GM23338 (cell line): ENCODE measurements at regions not wholly inside any gene's neighbourhood (a gene's known extent, or its start where the extent isn't known, plus 50 kb on each side); places are given as distances from the start of the nearest gene placed in this dataset.

Source experiments
- CREB1 ChIP-seq: fragments of 250-450 bp; sonication (Bioruptor Pico); IDR thresholded peaks from 2 replicates; pipeline ENCODE4 v1.5.0; 2020; ENCODE audit warnings: low read depth, mild to moderate bottlenecking, moderate library complexity
- ETS1 ChIP-seq: IDR thresholded peaks from 2 replicates; pipeline ENCODE4 v1.6.1; 2016; ENCODE audit warnings: antibody characterized with exemption
- EZH2 ChIP-seq: fragments of 200-600 bp; sonication (generic); IDR thresholded peaks from one replicate; pipeline ENCODE4 v1.8.0; 2017; ENCODE audit warnings: antibody characterized with exemption, mild to moderate bottlenecking, low read depth; ENCODE audit not compliant: unreplicated experiment
- EZH2phosphoT487 ChIP-seq: fragments of 200-600 bp; sonication (generic); IDR thresholded peaks from one replicate; pipeline ENCODE4 v1.8.1; 2018; ENCODE audit warnings: antibody characterized with exemption; ENCODE audit not compliant: unreplicated experiment
- JUNB ChIP-seq: IDR thresholded peaks from one replicate; pipeline ENCODE4 v1.6.1; 2016; ENCODE audit warnings: antibody characterized with exemption; ENCODE audit not compliant: unreplicated experiment
- NANOG ChIP-seq: IDR thresholded peaks from 2 replicates; pipeline ENCODE4 v1.6.1; 2016; ENCODE audit warnings: antibody characterized with exemption, borderline replicate concordance
- POLR2AphosphoS5 ChIP-seq: IDR thresholded peaks from 2 replicates; pipeline ENCODE4 v1.6.1; 2016; ENCODE audit warnings: antibody characterized with exemption, low read depth
- STAT1 ChIP-seq: IDR thresholded peaks from one replicate; pipeline ENCODE4 v1.6.1; 2016; ENCODE audit warnings: antibody characterized with exemption; ENCODE audit not compliant: unreplicated experiment
- ZNF114 ChIP-seq: fragments of 250-450 bp; sonication (Bioruptor Pico); IDR thresholded peaks from 2 replicates; pipeline ENCODE4 v1.5.0; 2020; ENCODE audit warnings: mild to moderate bottlenecking, moderate library complexity
- ZNF331 ChIP-seq: fragments of 250-450 bp; sonication (Bioruptor Pico); IDR thresholded peaks from 2 replicates; pipeline ENCODE4 v1.5.0; 2020; ENCODE audit warnings: low read depth, mild to moderate bottlenecking, moderate library complexity
- ZNF462 ChIP-seq: fragments of 250-450 bp; sonication (Bioruptor Pico); IDR thresholded peaks from 2 replicates; pipeline ENCODE4 v1.5.0; 2020; ENCODE audit warnings: mild to moderate bottlenecking, moderate library complexity
- TF ChIP-seq, protein P1 (sequence below), 2 experiments: fragments of 200-600 bp in 1 of 2; sonication (generic) in 1 of 2; conservative IDR thresholded peaks; 2 replicates each; pipeline versions ENCODE4 v1.5.1 to v1.6.1; 2016 to 2017; ENCODE audit warnings: antibody characterized with exemption in 2 of 2, low read depth in 2 of 2, mild to moderate bottlenecking in 2 of 2, moderate library complexity in 1 of 2
- TF ChIP-seq, protein P2 (sequence below): IDR thresholded peaks from one replicate; pipeline ENCODE4 v1.6.1; 2018; ENCODE audit warnings: antibody characterized with exemption; ENCODE audit not compliant: unreplicated experiment

DNA sequence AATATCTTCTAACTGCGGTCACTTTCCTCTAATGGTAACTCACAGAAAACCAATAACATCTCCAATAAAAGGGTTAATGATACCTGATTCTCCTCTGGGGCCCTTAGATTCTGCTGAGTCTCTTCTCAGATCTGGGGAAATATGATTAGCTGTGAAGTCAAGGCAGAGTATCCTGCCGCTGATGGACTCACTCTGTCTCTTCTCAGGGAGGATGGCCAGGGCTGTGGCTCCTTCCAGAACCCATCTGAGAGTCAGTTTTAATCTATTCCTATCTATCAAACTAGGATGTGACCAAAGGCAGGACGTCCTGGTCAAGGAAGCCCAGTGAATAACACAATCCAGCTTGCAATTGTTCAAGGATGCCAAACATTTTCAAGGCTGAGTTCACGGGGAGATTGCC is 109.8 kb downstream of the SLC10A2 start:
- TF ChIP-seq ETS1 (no peak), POLR2AphosphoS5 (no peak), CREB1 (CRISPR knock-in tag) (no peak), EZH2 (no peak), EZH2phosphoT487 (no peak), STAT1 (no peak), JUNB (no peak), ZNF114 (CRISPR knock-in tag) (no peak), NANOG (no peak), ZNF462 (CRISPR knock-in tag) (no peak), ZNF331 (CRISPR knock-in tag) (no peak)
- TF ChIP-seq, protein P1, sequence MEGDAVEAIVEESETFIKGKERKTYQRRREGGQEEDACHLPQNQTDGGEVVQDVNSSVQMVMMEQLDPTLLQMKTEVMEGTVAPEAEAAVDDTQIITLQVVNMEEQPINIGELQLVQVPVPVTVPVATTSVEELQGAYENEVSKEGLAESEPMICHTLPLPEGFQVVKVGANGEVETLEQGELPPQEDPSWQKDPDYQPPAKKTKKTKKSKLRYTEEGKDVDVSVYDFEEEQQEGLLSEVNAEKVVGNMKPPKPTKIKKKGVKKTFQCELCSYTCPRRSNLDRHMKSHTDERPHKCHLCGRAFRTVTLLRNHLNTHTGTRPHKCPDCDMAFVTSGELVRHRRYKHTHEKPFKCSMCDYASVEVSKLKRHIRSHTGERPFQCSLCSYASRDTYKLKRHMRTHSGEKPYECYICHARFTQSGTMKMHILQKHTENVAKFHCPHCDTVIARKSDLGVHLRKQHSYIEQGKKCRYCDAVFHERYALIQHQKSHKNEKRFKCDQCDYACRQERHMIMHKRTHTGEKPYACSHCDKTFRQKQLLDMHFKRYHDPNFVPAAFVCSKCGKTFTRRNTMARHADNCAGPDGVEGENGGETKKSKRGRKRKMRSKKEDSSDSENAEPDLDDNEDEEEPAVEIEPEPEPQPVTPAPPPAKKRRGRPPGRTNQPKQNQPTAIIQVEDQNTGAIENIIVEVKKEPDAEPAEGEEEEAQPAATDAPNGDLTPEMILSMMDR (conservative IDR thresholded peaks at IDR 0.05; ENCODE audit: low read depth in 2 of 2): no peak
- TF ChIP-seq, protein P2, sequence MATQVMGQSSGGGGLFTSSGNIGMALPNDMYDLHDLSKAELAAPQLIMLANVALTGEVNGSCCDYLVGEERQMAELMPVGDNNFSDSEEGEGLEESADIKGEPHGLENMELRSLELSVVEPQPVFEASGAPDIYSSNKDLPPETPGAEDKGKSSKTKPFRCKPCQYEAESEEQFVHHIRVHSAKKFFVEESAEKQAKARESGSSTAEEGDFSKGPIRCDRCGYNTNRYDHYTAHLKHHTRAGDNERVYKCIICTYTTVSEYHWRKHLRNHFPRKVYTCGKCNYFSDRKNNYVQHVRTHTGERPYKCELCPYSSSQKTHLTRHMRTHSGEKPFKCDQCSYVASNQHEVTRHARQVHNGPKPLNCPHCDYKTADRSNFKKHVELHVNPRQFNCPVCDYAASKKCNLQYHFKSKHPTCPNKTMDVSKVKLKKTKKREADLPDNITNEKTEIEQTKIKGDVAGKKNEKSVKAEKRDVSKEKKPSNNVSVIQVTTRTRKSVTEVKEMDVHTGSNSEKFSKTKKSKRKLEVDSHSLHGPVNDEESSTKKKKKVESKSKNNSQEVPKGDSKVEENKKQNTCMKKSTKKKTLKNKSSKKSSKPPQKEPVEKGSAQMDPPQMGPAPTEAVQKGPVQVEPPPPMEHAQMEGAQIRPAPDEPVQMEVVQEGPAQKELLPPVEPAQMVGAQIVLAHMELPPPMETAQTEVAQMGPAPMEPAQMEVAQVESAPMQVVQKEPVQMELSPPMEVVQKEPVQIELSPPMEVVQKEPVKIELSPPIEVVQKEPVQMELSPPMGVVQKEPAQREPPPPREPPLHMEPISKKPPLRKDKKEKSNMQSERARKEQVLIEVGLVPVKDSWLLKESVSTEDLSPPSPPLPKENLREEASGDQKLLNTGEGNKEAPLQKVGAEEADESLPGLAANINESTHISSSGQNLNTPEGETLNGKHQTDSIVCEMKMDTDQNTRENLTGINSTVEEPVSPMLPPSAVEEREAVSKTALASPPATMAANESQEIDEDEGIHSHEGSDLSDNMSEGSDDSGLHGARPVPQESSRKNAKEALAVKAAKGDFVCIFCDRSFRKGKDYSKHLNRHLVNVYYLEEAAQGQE: no peak
